Chondrocyte (in vitro differentiated cells): ENCODE measurements at regions not wholly inside any gene's neighbourhood (a gene's known extent, or its start where the extent isn't known, plus 50 kb on each side); places are given as distances from the start of the nearest gene placed in this dataset.
"Not testable (repeated sequence)": the region's sequence is repeated elsewhere in the genome, so short reads cannot be mapped to it uniquely, and the experiment has no call there.

ENCODE experiments used
- DNase-seq: peaks from one replicate; pipeline ENCODE4 v3.0.0; 2021; ENCODE audit warnings: mixed read lengths, low spot score
- H3K27ac Mint-ChIP-seq: one replicate; pipeline ENCODE4 v1.8.0; 2021; ENCODE audit warnings: mild to moderate bottlenecking, moderate library complexity, mixed read lengths; ENCODE audit not compliant: unreplicated experiment
- H3K27me3 Mint-ChIP-seq: 2 replicates; pipeline ENCODE4 v1.8.0; 2021; ENCODE audit warnings: low read depth, mixed read lengths
- H3K36me3 Mint-ChIP-seq: 2 replicates; pipeline ENCODE4 v1.8.0; 2021; ENCODE audit warnings: low read depth, mixed read lengths
- H3K4me1 Mint-ChIP-seq: 2 replicates; pipeline ENCODE4 v1.8.0; 2021; ENCODE audit warnings: low read depth, mild to moderate bottlenecking, mixed read lengths
- H3K4me3 Mint-ChIP-seq: one replicate; pipeline ENCODE4 v1.8.0; 2021; ENCODE audit warnings: mild to moderate bottlenecking, moderate library complexity, mixed read lengths; ENCODE audit not compliant: unreplicated experiment
- H3K9me3 Mint-ChIP-seq: 2 replicates; pipeline ENCODE4 v1.8.0; 2021; ENCODE audit warnings: low read depth, mixed read lengths
- TF ChIP-seq, protein P1 (sequence below): fragments of 200-600 bp; sonication (generic); IDR thresholded peaks from 2 replicates; pipeline ENCODE4 v1.5.0; 2021; ENCODE audit warnings: antibody characterized with exemption, mild to moderate bottlenecking, moderate library complexity

GRCh38 chr14:76293221-76293620, 82.7 kb upstream of the ESRRB start:
- H3K27me3 Mint-ChIP-seq, result peaks cover 14% of the 10 kb centered on the region
- no peak overlapping the region for H3K27ac Mint-ChIP-seq
- no peak for DNase-seq
- no peaks in the 10 kb centered on the region for H3K4me1 Mint-ChIP-seq
- H3K4me3 Mint-ChIP-seq, result no peak overlapping the region
- TF ChIP-seq, protein P1, sequence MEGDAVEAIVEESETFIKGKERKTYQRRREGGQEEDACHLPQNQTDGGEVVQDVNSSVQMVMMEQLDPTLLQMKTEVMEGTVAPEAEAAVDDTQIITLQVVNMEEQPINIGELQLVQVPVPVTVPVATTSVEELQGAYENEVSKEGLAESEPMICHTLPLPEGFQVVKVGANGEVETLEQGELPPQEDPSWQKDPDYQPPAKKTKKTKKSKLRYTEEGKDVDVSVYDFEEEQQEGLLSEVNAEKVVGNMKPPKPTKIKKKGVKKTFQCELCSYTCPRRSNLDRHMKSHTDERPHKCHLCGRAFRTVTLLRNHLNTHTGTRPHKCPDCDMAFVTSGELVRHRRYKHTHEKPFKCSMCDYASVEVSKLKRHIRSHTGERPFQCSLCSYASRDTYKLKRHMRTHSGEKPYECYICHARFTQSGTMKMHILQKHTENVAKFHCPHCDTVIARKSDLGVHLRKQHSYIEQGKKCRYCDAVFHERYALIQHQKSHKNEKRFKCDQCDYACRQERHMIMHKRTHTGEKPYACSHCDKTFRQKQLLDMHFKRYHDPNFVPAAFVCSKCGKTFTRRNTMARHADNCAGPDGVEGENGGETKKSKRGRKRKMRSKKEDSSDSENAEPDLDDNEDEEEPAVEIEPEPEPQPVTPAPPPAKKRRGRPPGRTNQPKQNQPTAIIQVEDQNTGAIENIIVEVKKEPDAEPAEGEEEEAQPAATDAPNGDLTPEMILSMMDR, result no peak
- H3K9me3 Mint-ChIP-seq, result no peaks in the 10 kb centered on the region
- no peaks in the 10 kb centered on the region for H3K36me3 Mint-ChIP-seq

GRCh38 chr14:76293923-76294322, 82.0 kb upstream of the ESRRB start:
- Mint-ChIP-seq H3K9me3 (no peaks in the 10 kb centered on the region), H3K27ac (no peak overlapping the region), H3K4me1 (no peaks in the 10 kb centered on the region), H3K4me3 (no peak overlapping the region), H3K27me3 (peaks cover 16% of the 10 kb centered on the region), H3K36me3 (no peaks in the 10 kb centered on the region)
- TF ChIP-seq, protein P1, result no peak
- no peak for DNase-seq

- H3K9me3 Mint-ChIP-seq, result no peaks in the 10 kb centered on the region
- no peak for DNase-seq
- H3K27me3 Mint-ChIP-seq, result peaks cover 18% of the 10 kb centered on the region
- no peak overlapping the region for H3K27ac Mint-ChIP-seq
- H3K4me1 Mint-ChIP-seq, result no peaks in the 10 kb centered on the region
- TF ChIP-seq, protein P1, result no peak
- no peaks in the 10 kb centered on the region for H3K36me3 Mint-ChIP-seq
- no peak overlapping the region for H3K4me3 Mint-ChIP-seq
Observed at GRCh38 chr14:76294876-76295275, 81.1 kb upstream of the ESRRB start.

- Mint-ChIP-seq H3K27ac (no peak overlapping the region), H3K36me3 (no peaks in the 10 kb centered on the region), H3K4me1 (no peaks in the 10 kb centered on the region), H3K4me3 (no peak overlapping the region), H3K27me3 (peaks cover 21% of the 10 kb centered on the region), H3K9me3 (peaks cover 7% of the 10 kb centered on the region)
- no peak for DNase-seq
- TF ChIP-seq, protein P1, result no peak
Observed at GRCh38 chr14:76298896-76299295, 77.0 kb upstream of the ESRRB start.

DNA sequence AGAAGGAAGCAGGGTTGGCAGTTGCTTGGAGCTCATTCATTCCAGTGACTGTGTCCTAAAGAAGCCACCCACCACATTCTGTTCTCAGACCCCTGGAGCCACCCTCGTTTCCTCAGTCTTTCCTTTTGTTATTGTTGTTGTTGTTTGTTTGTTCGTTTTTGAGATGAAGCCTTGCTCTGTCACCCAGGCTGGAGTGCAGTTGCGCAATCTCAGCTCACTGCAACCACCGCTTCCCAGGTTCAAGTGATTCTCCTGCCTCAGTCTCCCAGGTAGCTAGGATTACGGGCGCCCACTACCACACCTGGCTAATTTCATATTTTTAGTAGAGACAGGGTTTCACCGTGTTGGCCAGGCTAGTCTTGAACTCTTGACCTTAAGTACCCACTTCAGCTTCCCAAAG, 72.7 kb upstream of the ESRRB start:
- H3K36me3 Mint-ChIP-seq, H3K4me3 Mint-ChIP-seq, H3K27ac Mint-ChIP-seq, DNase-seq, H3K9me3 Mint-ChIP-seq, H3K4me1 Mint-ChIP-seq: not testable (repeated sequence)
- peaks cover 11% of the 10 kb centered on the region for H3K27me3 Mint-ChIP-seq

- DNase-seq, result no peak
- TF ChIP-seq, protein P1, result no peak
- H3K4me1 Mint-ChIP-seq, result no peaks in the 10 kb centered on the region
- H3K27me3 Mint-ChIP-seq, result peaks cover 9% of the 10 kb centered on the region
- no peaks in the 10 kb centered on the region for H3K36me3 Mint-ChIP-seq
- H3K27ac Mint-ChIP-seq, result no peak overlapping the region
- peaks cover 7% of the 10 kb centered on the region for H3K9me3 Mint-ChIP-seq
- H3K4me3 Mint-ChIP-seq, result no peak overlapping the region
Observed at GRCh38 chr14:76304536-76305267, 71.2 kb upstream of the ESRRB start.
